ENCODE measurements at regions not wholly inside any gene's neighbourhood (a gene's known extent, or its start where the extent isn't known, plus 50 kb on each side); places are given as distances from the start of the nearest gene placed in this dataset.

- Histone ChIP-seq H3K9ac (ENCODE audit: low read depth in 1 of 2, low read length in 2 of 2) (no peak overlapping the region), H3K27ac (ENCODE audit: low read depth in 2 of 2, low read length in 2 of 2) (no peak overlapping the region), H3K36me3 (ENCODE audit: control insufficient read depth in 2 of 2, insufficient read depth in 2 of 2, low read length in 2 of 2) (no peaks in the 10 kb centered on the region), H3K27me3 (ENCODE audit: control insufficient read depth in 2 of 2, insufficient read depth in 2 of 2, low read length in 2 of 2) (no peaks in the 10 kb centered on the region), H3K4me3 (ENCODE audit: low read length in 2 of 2) (no peak overlapping the region), H3K4me1 (ENCODE audit: control insufficient read depth in 2 of 2, insufficient read depth in 2 of 2, low read length in 2 of 2) (no peaks in the 10 kb centered on the region), H3K9me3 (ENCODE audit: control insufficient read depth in 2 of 2, low read length in 2 of 2) (no peaks in the 10 kb centered on the region)
These were observed 597.9 kb downstream of the EPM2A start for GRCh38 chr6:145137425-145137824.

GRCh38 chr6:145138469-145139139 is 596.7 kb downstream of the EPM2A start:
- Histone ChIP-seq H3K36me3 (ENCODE audit: control insufficient read depth in 2 of 2, insufficient read depth in 2 of 2, low read length in 2 of 2) (no peaks in the 10 kb centered on the region), H3K4me1 (ENCODE audit: control insufficient read depth in 2 of 2, insufficient read depth in 2 of 2, low read length in 2 of 2) (no peaks in the 10 kb centered on the region), H3K27ac (ENCODE audit: low read depth in 2 of 2, low read length in 2 of 2) (no peak overlapping the region), H3K27me3 (ENCODE audit: control insufficient read depth in 2 of 2, insufficient read depth in 2 of 2, low read length in 2 of 2) (no peaks in the 10 kb centered on the region), H3K9me3 (ENCODE audit: control insufficient read depth in 2 of 2, low read length in 2 of 2) (no peaks in the 10 kb centered on the region), H3K4me3 (ENCODE audit: low read length in 2 of 2) (no peak overlapping the region), H3K9ac (ENCODE audit: low read depth in 1 of 2, low read length in 2 of 2) (no peak overlapping the region)

GRCh38 chr6:145139140-145139850 is 596.0 kb downstream of the EPM2A start:
- H3K9ac ChIP-seq (ENCODE audit: low read depth in 1 of 2, low read length in 2 of 2) = no peak overlapping the region
- no peaks in the 10 kb centered on the region for H3K9me3 ChIP-seq (ENCODE audit: control insufficient read depth in 2 of 2, low read length in 2 of 2)

GRCh38 chr6:145139895-145140294 is 595.4 kb downstream of the EPM2A start:
- Histone ChIP-seq H3K9ac (ENCODE audit: low read depth in 1 of 2, low read length in 2 of 2) (no peak overlapping the region), H3K36me3 (ENCODE audit: control insufficient read depth in 2 of 2, insufficient read depth in 2 of 2, low read length in 2 of 2) (no peaks in the 10 kb centered on the region), H3K27me3 (ENCODE audit: control insufficient read depth in 2 of 2, insufficient read depth in 2 of 2, low read length in 2 of 2) (no peaks in the 10 kb centered on the region)

More at GRCh38 chr6:145139140-145139850, 596.0 kb downstream of the EPM2A start:
- no peak overlapping the region for H3K27ac ChIP-seq (ENCODE audit: low read depth in 2 of 2, low read length in 2 of 2)
- H3K27me3 ChIP-seq (ENCODE audit: control insufficient read depth in 2 of 2, insufficient read depth in 2 of 2, low read length in 2 of 2) = no peaks in the 10 kb centered on the region
- no peak overlapping the region for H3K4me3 ChIP-seq (ENCODE audit: low read length in 2 of 2)
- no peaks in the 10 kb centered on the region for H3K4me1 ChIP-seq (ENCODE audit: control insufficient read depth in 2 of 2, insufficient read depth in 2 of 2, low read length in 2 of 2)
- H3K36me3 ChIP-seq (ENCODE audit: control insufficient read depth in 2 of 2, insufficient read depth in 2 of 2, low read length in 2 of 2) = no peaks in the 10 kb centered on the region

GRCh38 chr6:145141572-145141971 is 593.7 kb downstream of the EPM2A start:
- H3K27me3 ChIP-seq (ENCODE audit: control insufficient read depth in 2 of 2, insufficient read depth in 2 of 2, low read length in 2 of 2) = no peaks in the 10 kb centered on the region
- no peaks in the 10 kb centered on the region for H3K36me3 ChIP-seq (ENCODE audit: control insufficient read depth in 2 of 2, insufficient read depth in 2 of 2, low read length in 2 of 2)
- H3K9ac ChIP-seq (ENCODE audit: low read depth in 1 of 2, low read length in 2 of 2) = no peak overlapping the region
- no peaks in the 10 kb centered on the region for H3K9me3 ChIP-seq (ENCODE audit: control insufficient read depth in 2 of 2, low read length in 2 of 2)
- H3K27ac ChIP-seq (ENCODE audit: low read depth in 2 of 2, low read length in 2 of 2) = no peak overlapping the region
- H3K4me1 ChIP-seq (ENCODE audit: control insufficient read depth in 2 of 2, insufficient read depth in 2 of 2, low read length in 2 of 2) = no peaks in the 10 kb centered on the region
- no peak overlapping the region for H3K4me3 ChIP-seq (ENCODE audit: low read length in 2 of 2)

More at GRCh38 chr6:145139895-145140294, 595.4 kb downstream of the EPM2A start:
- H3K4me1 ChIP-seq (ENCODE audit: control insufficient read depth in 2 of 2, insufficient read depth in 2 of 2, low read length in 2 of 2) = no peaks in the 10 kb centered on the region
- H3K27ac ChIP-seq (ENCODE audit: low read depth in 2 of 2, low read length in 2 of 2) = no peak overlapping the region
- H3K9me3 ChIP-seq (ENCODE audit: control insufficient read depth in 2 of 2, low read length in 2 of 2) = no peaks in the 10 kb centered on the region
- H3K4me3 ChIP-seq (ENCODE audit: low read length in 2 of 2) = no peak overlapping the region

- Histone ChIP-seq H3K9ac (ENCODE audit: low read depth in 1 of 2, low read length in 2 of 2) (no peak overlapping the region), H3K36me3 (ENCODE audit: control insufficient read depth in 2 of 2, insufficient read depth in 2 of 2, low read length in 2 of 2) (no peaks in the 10 kb centered on the region), H3K4me1 (ENCODE audit: control insufficient read depth in 2 of 2, insufficient read depth in 2 of 2, low read length in 2 of 2) (no peaks in the 10 kb centered on the region), H3K27me3 (ENCODE audit: control insufficient read depth in 2 of 2, insufficient read depth in 2 of 2, low read length in 2 of 2) (no peaks in the 10 kb centered on the region), H3K27ac (ENCODE audit: low read depth in 2 of 2, low read length in 2 of 2) (no peak overlapping the region), H3K9me3 (ENCODE audit: control insufficient read depth in 2 of 2, low read length in 2 of 2) (no peaks in the 10 kb centered on the region), H3K4me3 (ENCODE audit: low read length in 2 of 2) (no peak overlapping the region)
These were observed 592.4 kb downstream of the EPM2A start for GRCh38 chr6:145142958-145143357.

GRCh38 chr6:145143379-145143778 is 591.9 kb downstream of the EPM2A start:
- Histone ChIP-seq H3K27ac (ENCODE audit: low read depth in 2 of 2, low read length in 2 of 2) (no peak overlapping the region), H3K27me3 (ENCODE audit: control insufficient read depth in 2 of 2, insufficient read depth in 2 of 2, low read length in 2 of 2) (no peaks in the 10 kb centered on the region), H3K9me3 (ENCODE audit: control insufficient read depth in 2 of 2, low read length in 2 of 2) (no peaks in the 10 kb centered on the region), H3K4me3 (ENCODE audit: low read length in 2 of 2) (no peak overlapping the region), H3K4me1 (ENCODE audit: control insufficient read depth in 2 of 2, insufficient read depth in 2 of 2, low read length in 2 of 2) (no peaks in the 10 kb centered on the region), H3K9ac (ENCODE audit: low read depth in 1 of 2, low read length in 2 of 2) (no peak overlapping the region), H3K36me3 (ENCODE audit: control insufficient read depth in 2 of 2, insufficient read depth in 2 of 2, low read length in 2 of 2) (no peaks in the 10 kb centered on the region)

- H3K9me3 ChIP-seq (ENCODE audit: control insufficient read depth in 2 of 2, low read length in 2 of 2) = no peaks in the 10 kb centered on the region
- H3K4me1 ChIP-seq (ENCODE audit: control insufficient read depth in 2 of 2, insufficient read depth in 2 of 2, low read length in 2 of 2) = no peaks in the 10 kb centered on the region
- H3K36me3 ChIP-seq (ENCODE audit: control insufficient read depth in 2 of 2, insufficient read depth in 2 of 2, low read length in 2 of 2) = no peaks in the 10 kb centered on the region
- no peaks in the 10 kb centered on the region for H3K27me3 ChIP-seq (ENCODE audit: control insufficient read depth in 2 of 2, insufficient read depth in 2 of 2, low read length in 2 of 2)
- no peak overlapping the region for H3K9ac ChIP-seq (ENCODE audit: low read depth in 1 of 2, low read length in 2 of 2)
- no peak overlapping the region for H3K4me3 ChIP-seq (ENCODE audit: low read length in 2 of 2)
- no peak overlapping the region for H3K27ac ChIP-seq (ENCODE audit: low read depth in 2 of 2, low read length in 2 of 2)
These were observed 587.8 kb downstream of the EPM2A start for GRCh38 chr6:145147559-145147958.

GRCh38 chr6:145147981-145148749 is 587.2 kb downstream of the EPM2A start:
- H3K27me3 ChIP-seq (ENCODE audit: control insufficient read depth in 2 of 2, insufficient read depth in 2 of 2, low read length in 2 of 2) = no peaks in the 10 kb centered on the region
- H3K9ac ChIP-seq (ENCODE audit: low read depth in 1 of 2, low read length in 2 of 2) = no peak overlapping the region
- H3K4me1 ChIP-seq (ENCODE audit: control insufficient read depth in 2 of 2, insufficient read depth in 2 of 2, low read length in 2 of 2) = no peaks in the 10 kb centered on the region
- H3K36me3 ChIP-seq (ENCODE audit: control insufficient read depth in 2 of 2, insufficient read depth in 2 of 2, low read length in 2 of 2) = no peaks in the 10 kb centered on the region
- H3K9me3 ChIP-seq (ENCODE audit: control insufficient read depth in 2 of 2, low read length in 2 of 2) = no peaks in the 10 kb centered on the region
- no peak overlapping the region for H3K27ac ChIP-seq (ENCODE audit: low read depth in 2 of 2, low read length in 2 of 2)
- no peak overlapping the region for H3K4me3 ChIP-seq (ENCODE audit: low read length in 2 of 2)

- no peak overlapping the region for H3K4me3 ChIP-seq (ENCODE audit: low read length in 2 of 2)
- no peaks in the 10 kb centered on the region for H3K27me3 ChIP-seq (ENCODE audit: control insufficient read depth in 2 of 2, insufficient read depth in 2 of 2, low read length in 2 of 2)
- H3K9me3 ChIP-seq (ENCODE audit: control insufficient read depth in 2 of 2, low read length in 2 of 2) = no peaks in the 10 kb centered on the region
- no peaks in the 10 kb centered on the region for H3K36me3 ChIP-seq (ENCODE audit: control insufficient read depth in 2 of 2, insufficient read depth in 2 of 2, low read length in 2 of 2)
- H3K4me1 ChIP-seq (ENCODE audit: control insufficient read depth in 2 of 2, insufficient read depth in 2 of 2, low read length in 2 of 2) = no peaks in the 10 kb centered on the region
- H3K9ac ChIP-seq (ENCODE audit: low read depth in 1 of 2, low read length in 2 of 2) = no peak overlapping the region
- no peak overlapping the region for H3K27ac ChIP-seq (ENCODE audit: low read depth in 2 of 2, low read length in 2 of 2)
These were observed 586.5 kb downstream of the EPM2A start for GRCh38 chr6:145148776-145149175.

Data from mucosa of rectum (tissue), 2 donors.